ENCODE measurements at regions not wholly inside any gene's neighbourhood (a gene's known extent, or its start where the extent isn't known, plus 50 kb on each side); places are given as distances from the start of the nearest gene placed in this dataset.

GRCh38 chr6:92566632-92567031 lies 852.7 kb downstream of the EPHA7 start:
- TF ChIP-seq CTCF (IDR thresholded peaks at IDR 0.05) (no peak), POLR2A (IDR thresholded peaks at IDR 0.05) (no peak)
